ENCODE measurements at regions not wholly inside any gene's neighbourhood (a gene's known extent, or its start where the extent isn't known, plus 50 kb on each side); places are given as distances from the start of the nearest gene placed in this dataset.

DNA sequence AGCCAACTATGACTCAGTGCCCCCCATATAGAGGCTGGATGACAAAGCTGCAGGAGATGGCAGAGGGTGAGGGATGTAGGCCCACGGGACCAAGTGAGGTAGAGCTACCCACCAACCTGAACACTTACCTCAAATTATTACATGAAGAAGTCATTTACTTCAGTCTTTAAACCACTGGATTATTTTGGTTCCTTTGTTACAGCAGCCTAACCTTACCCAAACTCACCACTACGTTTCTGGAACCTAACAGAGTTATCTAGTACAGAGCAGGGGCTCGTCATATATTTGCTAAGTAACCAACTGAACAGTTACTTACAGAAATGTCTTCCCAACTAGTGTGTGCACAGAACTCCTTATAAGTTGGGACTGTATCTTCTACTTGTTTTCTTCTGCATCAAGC lies 85.2 kb upstream of the IGF1 start:
- Histone ChIP-seq H3K27ac (ENCODE audit: low read depth, low read length) (no peak overlapping the region), H3K4me3 (ENCODE audit: low read length) (no peak overlapping the region), H3K4me1 (ENCODE audit: control insufficient read depth in 2 of 2, insufficient read depth in 2 of 2, low read length in 2 of 2) (no peaks in the 10 kb centered on the region), H3K27me3 (ENCODE audit: control insufficient read depth in 2 of 2, insufficient read depth in 2 of 2, low read length in 2 of 2) (no peaks in the 10 kb centered on the region), H3K9me3 (ENCODE audit: control insufficient read depth in 2 of 3, low read length in 3 of 3) (no peaks in the 10 kb centered on the region), H3K36me3 (ENCODE audit: control insufficient read depth in 2 of 3, insufficient read depth in 3 of 3, low read length in 3 of 3) (no peaks in the 10 kb centered on the region)
- Mint-ChIP-seq H3K27ac (no peak overlapping the region), H3K4me3 (no peak overlapping the region), H3K27me3 (peaks cover 0 to 6% (median 0%) of the 10 kb centered on the region in 5 donors), H3K9me3 (peaks cover 0 to 8% (median 1%) of the 10 kb centered on the region in 11 donors), H3K36me3 (no peaks in the 10 kb centered on the region), H3K4me1 (no peaks in the 10 kb centered on the region)
- intact Hi-C loops (cut with micrococcal nuclease) = no loop called here
- ChIA-PET CTCF (no interaction called here), POLR2A (no interaction called here)
- ATAC-seq (no peak), DNase-seq (no peak)

DNA sequence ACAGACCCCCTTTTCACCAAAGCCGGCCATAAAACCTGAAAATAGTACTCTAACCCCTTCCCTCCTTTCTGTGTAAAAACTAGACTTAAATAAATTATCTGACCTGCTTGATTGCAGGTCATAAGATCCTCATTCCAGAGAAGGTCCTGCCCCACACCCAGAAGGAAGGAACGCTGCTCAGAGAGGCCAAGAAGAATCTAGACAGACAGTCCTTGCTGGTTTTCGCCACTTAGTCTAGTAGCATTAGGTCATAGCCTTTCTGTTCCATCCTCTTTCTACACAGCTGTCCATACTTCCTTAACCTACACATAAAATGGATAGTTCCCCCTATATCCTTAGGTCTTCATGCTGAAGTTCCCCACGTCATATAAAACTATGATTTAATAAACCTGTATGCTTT lies 83.7 kb upstream of the IGF1 start:
- CTCF ChIA-PET = no interaction called here
- POLR2A ChIA-PET = no interaction called here
- H3K27me3 ChIP-seq (ENCODE audit: control insufficient read depth in 2 of 2, insufficient read depth in 2 of 2, low read length in 2 of 2) = no peaks in the 10 kb centered on the region
- H3K27ac ChIP-seq (ENCODE audit: low read depth, low read length) = no peak overlapping the region
- H3K27me3 Mint-ChIP-seq = peaks cover 0 to 10% (median 9%) of the 10 kb centered on the region in 5 donors
- H3K9me3 Mint-ChIP-seq = peaks cover 0 to 8% (median 1%) of the 10 kb centered on the region in 11 donors
- no peak for ATAC-seq
- H3K4me1 ChIP-seq (ENCODE audit: control insufficient read depth in 2 of 2, insufficient read depth in 2 of 2, low read length in 2 of 2) = no peaks in the 10 kb centered on the region
- H3K27ac Mint-ChIP-seq = no peak overlapping the region
- no peaks in the 10 kb centered on the region for H3K36me3 ChIP-seq (ENCODE audit: control insufficient read depth in 2 of 3, insufficient read depth in 3 of 3, low read length in 3 of 3)
- H3K9me3 ChIP-seq (ENCODE audit: control insufficient read depth in 2 of 3, low read length in 3 of 3) = no peaks in the 10 kb centered on the region
- H3K4me3 ChIP-seq (ENCODE audit: low read length) = no peak overlapping the region
- DNase-seq = no peak
- H3K4me1 Mint-ChIP-seq = no peaks in the 10 kb centered on the region
- intact Hi-C loops (cut with micrococcal nuclease) = no loop called here
- no peak overlapping the region for H3K4me3 Mint-ChIP-seq
- H3K36me3 Mint-ChIP-seq = no peaks in the 10 kb centered on the region

DNA sequence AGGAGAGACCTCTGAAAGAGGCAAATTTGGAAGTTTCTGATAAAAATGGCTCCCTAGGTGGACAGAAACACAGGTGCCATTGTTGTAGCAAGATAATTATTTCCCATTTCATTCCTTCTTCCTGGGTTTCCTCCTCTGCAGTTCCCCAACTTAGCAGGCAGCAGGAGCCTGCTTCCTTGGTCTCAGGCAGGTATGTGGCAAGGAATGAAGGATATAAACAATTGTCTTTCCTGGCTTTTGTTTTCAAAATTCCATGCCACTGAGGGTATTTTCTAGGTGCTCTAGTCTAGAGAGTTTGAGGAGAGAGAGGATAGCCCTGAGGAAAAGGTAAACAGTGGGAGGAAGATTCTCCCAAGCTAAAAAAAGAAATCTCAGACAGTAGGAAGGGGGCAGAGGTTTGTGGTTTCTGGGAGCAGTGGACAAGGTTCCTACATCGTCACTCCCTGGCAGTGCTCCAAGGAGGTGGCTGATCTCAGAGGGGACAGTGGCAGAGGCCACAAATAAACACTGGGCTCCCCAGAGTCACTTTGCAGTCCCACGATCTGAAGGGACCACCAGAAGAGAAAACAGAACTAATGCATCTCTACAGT lies 82.6 kb upstream of the IGF1 start:
- Histone ChIP-seq H3K4me3 (ENCODE audit: low read length) (no peak overlapping the region), H3K27ac (ENCODE audit: low read depth, low read length) (no peak overlapping the region), H3K36me3 (ENCODE audit: control insufficient read depth in 2 of 3, insufficient read depth in 3 of 3, low read length in 3 of 3) (no peaks in the 10 kb centered on the region), H3K9me3 (ENCODE audit: control insufficient read depth in 2 of 3, low read length in 3 of 3) (no peaks in the 10 kb centered on the region), H3K4me1 (ENCODE audit: control insufficient read depth in 2 of 2, insufficient read depth in 2 of 2, low read length in 2 of 2) (no peaks in the 10 kb centered on the region), H3K27me3 (ENCODE audit: control insufficient read depth in 2 of 2, insufficient read depth in 2 of 2, low read length in 2 of 2) (no peaks in the 10 kb centered on the region)
- Mint-ChIP-seq H3K36me3 (no peaks in the 10 kb centered on the region), H3K9me3 (peaks cover 0 to 8% (median 2%) of the 10 kb centered on the region in 11 donors), H3K4me1 (no peaks in the 10 kb centered on the region), H3K27me3 (peaks cover 0 to 10% (median 9%) of the 10 kb centered on the region in 5 donors), H3K27ac (no peak overlapping the region), H3K4me3 (no peak overlapping the region)
- CTCF ChIA-PET = no interaction called here
- intact Hi-C loops (cut with micrococcal nuclease) = no loop called here
- ATAC-seq = no peak
- POLR2A ChIA-PET = no interaction called here
- DNase-seq = no peak

GRCh38 chr12:102551186-102551585 lies 70.8 kb upstream of the IGF1 start:
- Histone ChIP-seq H3K4me1 (ENCODE audit: control insufficient read depth in 2 of 2, insufficient read depth in 2 of 2, low read length in 2 of 2) (no peaks in the 10 kb centered on the region), H3K36me3 (ENCODE audit: control insufficient read depth in 2 of 3, insufficient read depth in 3 of 3, low read length in 3 of 3) (no peaks in the 10 kb centered on the region), H3K27ac (ENCODE audit: low read depth, low read length) (no peak overlapping the region), H3K9me3 (ENCODE audit: control insufficient read depth in 2 of 3, low read length in 3 of 3) (no peaks in the 10 kb centered on the region), H3K4me3 (ENCODE audit: low read length) (no peak overlapping the region), H3K27me3 (ENCODE audit: control insufficient read depth in 2 of 2, insufficient read depth in 2 of 2, low read length in 2 of 2) (no peaks in the 10 kb centered on the region)
- Mint-ChIP-seq H3K4me1 (peaks cover 0 to under 1% (median 0%) of the 10 kb centered on the region in 7 donors), H3K27ac (no peak overlapping the region), H3K36me3 (no peaks in the 10 kb centered on the region), H3K4me3 (no peak overlapping the region), H3K27me3 (peaks cover 0 to 11% (median 4%) of the 10 kb centered on the region in 5 donors), H3K9me3 (peaks cover 0 to 5% (median 0%) of the 10 kb centered on the region in 11 donors)
- ATAC-seq (no peak), DNase-seq (no peak)
- intact Hi-C loops (cut with micrococcal nuclease) = no loop called here
- POLR2A ChIA-PET = no interaction called here
- CTCF ChIA-PET = no interaction called here

DNA sequence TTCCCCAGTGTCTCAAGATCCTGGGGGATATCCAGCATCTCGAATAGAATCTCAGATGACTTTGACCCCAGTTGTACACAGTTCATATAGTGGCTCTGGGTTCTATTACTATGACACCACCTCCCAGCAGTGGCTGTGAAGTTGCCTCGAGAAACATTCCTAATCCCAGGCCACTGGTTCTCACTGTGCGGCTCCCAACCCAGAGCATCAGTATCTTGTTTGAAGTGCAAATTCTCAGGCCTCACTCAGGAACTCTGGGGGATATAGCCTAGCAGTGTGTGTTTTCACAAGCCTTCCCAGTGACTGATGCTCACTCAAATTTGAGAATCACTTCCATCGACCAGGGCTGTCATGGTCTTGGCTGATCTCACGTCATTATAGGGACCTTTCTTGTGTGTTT lies 69.3 kb upstream of the IGF1 start:
- Histone ChIP-seq H3K4me3 (ENCODE audit: low read length) (no peak overlapping the region), H3K4me1 (ENCODE audit: control insufficient read depth in 2 of 2, insufficient read depth in 2 of 2, low read length in 2 of 2) (no peaks in the 10 kb centered on the region), H3K36me3 (ENCODE audit: control insufficient read depth in 2 of 3, insufficient read depth in 3 of 3, low read length in 3 of 3) (no peaks in the 10 kb centered on the region), H3K9me3 (ENCODE audit: control insufficient read depth in 2 of 3, low read length in 3 of 3) (no peaks in the 10 kb centered on the region), H3K27me3 (ENCODE audit: control insufficient read depth in 2 of 2, insufficient read depth in 2 of 2, low read length in 2 of 2) (no peaks in the 10 kb centered on the region), H3K27ac (ENCODE audit: low read depth, low read length) (no peak overlapping the region)
- H3K27me3 Mint-ChIP-seq = peaks cover 0 to 16% (median 6%) of the 10 kb centered on the region in 5 donors
- peaks cover 0 to 7% (median 0%) of the 10 kb centered on the region in 11 donors for H3K9me3 Mint-ChIP-seq
- POLR2A ChIA-PET = no interaction called here
- H3K4me1 Mint-ChIP-seq = peaks cover 0 to 1% (median 0%) of the 10 kb centered on the region in 7 donors
- no peak overlapping the region for H3K27ac Mint-ChIP-seq
- no peaks in the 10 kb centered on the region for H3K36me3 Mint-ChIP-seq
- no peak overlapping the region for H3K4me3 Mint-ChIP-seq
- CTCF ChIA-PET = no interaction called here
- DNase-seq (no peak), ATAC-seq (no peak)
- intact Hi-C loops (cut with micrococcal nuclease) = no loop called here

DNA sequence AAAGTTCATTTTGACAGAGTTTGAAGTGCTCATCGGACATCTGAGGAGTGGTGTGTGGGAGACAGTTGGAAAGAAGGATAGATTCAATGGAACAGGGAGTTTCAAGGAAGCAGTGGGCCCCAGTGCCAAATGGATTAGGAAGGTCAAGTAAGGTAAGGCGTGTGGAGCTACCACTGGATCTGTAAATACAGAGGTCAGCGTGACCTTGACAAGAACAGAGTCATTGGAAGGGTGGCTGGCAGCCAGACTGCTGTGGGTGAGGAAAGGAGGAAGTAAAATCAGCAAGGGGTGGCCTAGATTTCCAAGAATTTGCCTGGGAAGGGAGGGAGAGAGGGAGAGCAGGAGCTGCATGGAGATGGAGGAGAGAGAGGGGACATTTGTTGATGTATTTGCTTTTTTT lies 68.2 kb upstream of the IGF1 start:
- H3K36me3 Mint-ChIP-seq = no peaks in the 10 kb centered on the region
- H3K27ac ChIP-seq (ENCODE audit: low read depth, low read length) = no peak overlapping the region
- peaks cover 0 to 22% (median 6%) of the 10 kb centered on the region in 5 donors for H3K27me3 Mint-ChIP-seq
- DNase-seq (no peak), ATAC-seq (no peak)
- peaks cover 0 to 6% (median 0%) of the 10 kb centered on the region in 7 donors for H3K4me1 Mint-ChIP-seq
- H3K36me3 ChIP-seq (ENCODE audit: control insufficient read depth in 2 of 3, insufficient read depth in 3 of 3, low read length in 3 of 3) = no peaks in the 10 kb centered on the region
- no peaks in the 10 kb centered on the region for H3K27me3 ChIP-seq (ENCODE audit: control insufficient read depth in 2 of 2, insufficient read depth in 2 of 2, low read length in 2 of 2)
- POLR2A ChIA-PET = no interaction called here
- intact Hi-C loops (cut with micrococcal nuclease) = no loop called here
- H3K9me3 Mint-ChIP-seq = peaks cover 0 to 7% (median 0%) of the 10 kb centered on the region in 11 donors
- no peak overlapping the region for H3K4me3 Mint-ChIP-seq
- H3K9me3 ChIP-seq (ENCODE audit: control insufficient read depth in 2 of 3, low read length in 3 of 3) = no peaks in the 10 kb centered on the region
- no peak overlapping the region for H3K27ac Mint-ChIP-seq
- CTCF ChIA-PET = interaction anchor here (0.6 kb wide), 1 partner anchor 294 kb away, joined by 4 read pairs; no protein-coding TSS in a partner anchor
- no peaks in the 10 kb centered on the region for H3K4me1 ChIP-seq (ENCODE audit: control insufficient read depth in 2 of 2, insufficient read depth in 2 of 2, low read length in 2 of 2)
- no peak overlapping the region for H3K4me3 ChIP-seq (ENCODE audit: low read length)
